ENCODE measurements at regions not wholly inside any gene's neighbourhood (a gene's known extent, or its start where the extent isn't known, plus 50 kb on each side); places are given as distances from the start of the nearest gene placed in this dataset.

DNA sequence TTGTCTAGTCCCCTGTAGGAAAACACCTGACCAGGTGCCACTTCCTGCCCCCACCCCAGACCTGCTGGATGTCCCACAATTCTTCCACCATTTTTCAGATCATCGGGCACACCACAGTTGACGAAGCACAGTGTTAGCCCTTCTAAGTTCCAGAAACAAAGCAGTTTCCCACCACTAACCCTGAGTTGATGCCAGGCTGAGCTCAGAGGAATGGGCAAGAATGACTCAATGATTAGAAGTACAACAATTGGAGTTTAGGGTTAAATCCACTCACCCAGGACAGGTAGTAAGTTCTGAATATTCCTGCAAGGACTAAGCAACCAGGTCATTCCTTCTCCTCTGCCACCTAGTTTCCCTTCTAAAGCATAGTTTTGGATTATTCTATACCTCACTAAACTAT lies 979.8 kb downstream of the BCL11B start:
- no peak for DNase-seq
- no peaks in the 10 kb centered on the region for H3K36me3 ChIP-seq
- 94 to 98% methylated on average over 2 of the region's 2 CpGs for WGBS, 2 donors
- no peak overlapping the region for H3K4me3 ChIP-seq (replicated peaks in 1 of 3)
- H3K27ac ChIP-seq = no peak overlapping the region
- H3K27me3 ChIP-seq = no peaks in the 10 kb centered on the region
- no peaks in the 10 kb centered on the region for H3K4me1 ChIP-seq
- intact Hi-C loops (cut with DNase I) = no loop called here
- TF ChIP-seq, protein P1, sequence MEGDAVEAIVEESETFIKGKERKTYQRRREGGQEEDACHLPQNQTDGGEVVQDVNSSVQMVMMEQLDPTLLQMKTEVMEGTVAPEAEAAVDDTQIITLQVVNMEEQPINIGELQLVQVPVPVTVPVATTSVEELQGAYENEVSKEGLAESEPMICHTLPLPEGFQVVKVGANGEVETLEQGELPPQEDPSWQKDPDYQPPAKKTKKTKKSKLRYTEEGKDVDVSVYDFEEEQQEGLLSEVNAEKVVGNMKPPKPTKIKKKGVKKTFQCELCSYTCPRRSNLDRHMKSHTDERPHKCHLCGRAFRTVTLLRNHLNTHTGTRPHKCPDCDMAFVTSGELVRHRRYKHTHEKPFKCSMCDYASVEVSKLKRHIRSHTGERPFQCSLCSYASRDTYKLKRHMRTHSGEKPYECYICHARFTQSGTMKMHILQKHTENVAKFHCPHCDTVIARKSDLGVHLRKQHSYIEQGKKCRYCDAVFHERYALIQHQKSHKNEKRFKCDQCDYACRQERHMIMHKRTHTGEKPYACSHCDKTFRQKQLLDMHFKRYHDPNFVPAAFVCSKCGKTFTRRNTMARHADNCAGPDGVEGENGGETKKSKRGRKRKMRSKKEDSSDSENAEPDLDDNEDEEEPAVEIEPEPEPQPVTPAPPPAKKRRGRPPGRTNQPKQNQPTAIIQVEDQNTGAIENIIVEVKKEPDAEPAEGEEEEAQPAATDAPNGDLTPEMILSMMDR (IDR thresholded peaks at IDR 0.05) = no peak
- no peaks in the 10 kb centered on the region for H3K9me3 ChIP-seq

DNA sequence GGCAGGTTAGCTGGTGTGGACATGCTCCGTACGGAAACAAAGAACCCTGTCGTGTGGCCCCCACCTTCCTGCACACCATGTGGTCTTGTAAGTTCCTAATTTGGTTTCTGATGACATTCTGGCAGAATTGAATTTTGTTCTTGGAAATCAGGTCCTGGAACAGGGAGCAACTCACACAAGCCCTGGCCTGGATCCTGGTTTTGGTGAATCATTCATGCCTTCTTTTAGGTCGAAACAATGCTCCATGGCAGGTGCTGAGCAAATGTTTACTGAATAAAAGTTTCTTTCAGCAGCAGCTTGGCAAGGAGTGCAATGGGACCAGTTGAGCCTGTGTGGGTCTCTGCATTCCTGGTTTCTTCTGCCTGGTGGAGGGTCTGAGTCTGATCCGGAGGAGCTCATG lies 978.4 kb downstream of the BCL11B start:
- DNase-seq = no peak

DNA sequence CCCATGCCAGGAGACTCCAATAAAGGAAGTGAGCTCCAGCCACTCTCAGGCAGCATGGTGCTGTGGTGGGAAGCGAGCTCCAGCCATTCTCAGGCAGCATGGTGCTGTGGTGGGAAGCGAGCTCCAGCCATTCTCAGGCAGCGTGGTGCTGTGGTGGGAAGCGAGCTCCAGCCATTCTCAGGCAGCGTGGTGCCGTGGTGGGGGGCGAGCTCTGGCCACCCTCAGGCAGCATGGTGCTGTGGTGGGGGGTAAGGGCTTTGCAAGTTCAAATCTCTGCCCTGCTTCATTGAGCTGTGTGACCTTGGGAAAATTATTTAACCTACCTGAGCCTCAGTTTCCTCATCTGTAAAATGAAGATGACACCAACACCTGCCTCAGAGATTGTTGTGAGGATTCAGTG lies 975.1 kb downstream of the BCL11B start:
- H3K27me3 ChIP-seq = no peaks in the 10 kb centered on the region
- intact Hi-C loops (cut with DNase I) = no loop called here
- no peaks in the 10 kb centered on the region for H3K4me1 ChIP-seq
- TF ChIP-seq, protein P1 (IDR thresholded peaks at IDR 0.05) = no peak
- no peak for TF ChIP-seq POLR2A (IDR thresholded peaks at IDR 0.05)
- no peak overlapping the region for H3K27ac ChIP-seq
- DNase-seq = no peak
- no peaks in the 10 kb centered on the region for H3K9me3 ChIP-seq
- 60 to 97% methylated on average over 1 to 7 of the region's 7 CpGs for WGBS, 2 donors
- no peak overlapping the region for H3K4me3 ChIP-seq (replicated peaks in 1 of 3)
- H3K36me3 ChIP-seq = no peaks in the 10 kb centered on the region

More for the DNA sequence above, 978.4 kb downstream of the BCL11B start:
- Histone ChIP-seq H3K36me3 (no peaks in the 10 kb centered on the region), H3K4me3 (replicated peaks in 1 of 3) (no peak overlapping the region), H3K9me3 (no peaks in the 10 kb centered on the region), H3K4me1 (no peaks in the 10 kb centered on the region), H3K27me3 (no peaks in the 10 kb centered on the region), H3K27ac (no peak overlapping the region)
- TF ChIP-seq POLR2A (IDR thresholded peaks at IDR 0.05) = no peak
- TF ChIP-seq, protein P1 (IDR thresholded peaks at IDR 0.05) = no peak
- intact Hi-C loops (cut with DNase I) = no loop called here
- WGBS, 2 donors = 82 to 87% methylated on average over 5 of the region's 5 CpGs

GRCh38 chr14:98297567-98297966 lies 974.4 kb downstream of the BCL11B start:
- TF ChIP-seq, protein P1 (IDR thresholded peaks at IDR 0.05) = no peak
- no peak for TF ChIP-seq POLR2A (IDR thresholded peaks at IDR 0.05)
- Histone ChIP-seq H3K27me3 (no peaks in the 10 kb centered on the region), H3K4me3 (replicated peaks in 1 of 3) (no peak overlapping the region), H3K27ac (no peak overlapping the region), H3K4me1 (no peaks in the 10 kb centered on the region), H3K36me3 (no peaks in the 10 kb centered on the region), H3K9me3 (no peaks in the 10 kb centered on the region)
- 92 to 95% methylated on average over 7 of the region's 7 CpGs for WGBS, 2 donors
- no peak for DNase-seq
- intact Hi-C loops (cut with DNase I) = no loop called here

- H3K4me1 ChIP-seq = no peaks in the 10 kb centered on the region
- H3K9me3 ChIP-seq = no peaks in the 10 kb centered on the region
- 88 to 91% methylated on average over 8 of the region's 8 CpGs for WGBS, 2 donors
- H3K27me3 ChIP-seq = no peaks in the 10 kb centered on the region
- no peaks in the 10 kb centered on the region for H3K36me3 ChIP-seq
- H3K4me3 ChIP-seq (replicated peaks in 1 of 3) = no peak overlapping the region
- no peak for DNase-seq
- no peak overlapping the region for H3K27ac ChIP-seq
- intact Hi-C loops (cut with DNase I) = no loop called here
- no peak for TF ChIP-seq POLR2A (IDR thresholded peaks at IDR 0.05)
- TF ChIP-seq, protein P1 (IDR thresholded peaks at IDR 0.05) = no peak
Observed at GRCh38 chr14:98298481-98299244, 973.3 kb downstream of the BCL11B start.
